Kidney (tissue), 13 donors: ENCODE measurements at regions not wholly inside any gene's neighbourhood (a gene's known extent, or its start where the extent isn't known, plus 50 kb on each side); places are given as distances from the start of the nearest gene placed in this dataset.

Experiments used
- DNase-seq, 5 donors: peaks; one replicate each; pipeline ENCODE4 v3.0.0-alpha.2; 2013 to 2020
- FAIRE-seq: peaks from 2 replicates; lab custom pipeline; 2012; peaks lifted over from hg19 to GRCh38; lab: Jason Lieb, UNC
- H3K27ac ChIP-seq, 2 donors: one replicate each; pipeline ENCODE4 v1.7.0; 2013; ENCODE audit warnings: low read depth in 2 of 2, low read length in 2 of 2, inconsistent platforms in 1 of 2
- H3K27me3 ChIP-seq: one replicate; pipeline ENCODE4 v1.7.1; 2013; ENCODE audit warnings: low read length, inconsistent platforms; ENCODE audit not compliant: control insufficient read depth, insufficient read depth
- H3K36me3 ChIP-seq, 3 donors: one replicate each; pipeline versions ENCODE4 v1.7.0 to v1.7.1; 2013; ENCODE audit warnings: low read length in 3 of 3, control low read depth in 1 of 3, inconsistent platforms in 1 of 3; ENCODE audit not compliant: insufficient read depth in 3 of 3, control insufficient read depth in 2 of 3
- H3K4me1 ChIP-seq, 3 donors: one replicate each; pipeline versions ENCODE4 v1.7.0 to v1.7.1; 2013; ENCODE audit warnings: low read length in 3 of 3, inconsistent platforms in 1 of 3, low read depth in 1 of 3; ENCODE audit not compliant: control insufficient read depth in 2 of 3, insufficient read depth in 2 of 3
- H3K4me3 ChIP-seq, 3 donors: one replicate each; pipeline versions ENCODE4 v1.7.0 to v1.8.1; 2013; ENCODE audit warnings: low read length in 3 of 3, control low read depth in 1 of 3, inconsistent platforms in 1 of 3
- H3K9ac ChIP-seq, 3 donors: one replicate each; pipeline versions ENCODE4 v1.7.0 to v1.7.1; 2013; ENCODE audit warnings: low read length in 3 of 3, control low read depth in 1 of 3, inconsistent platforms in 1 of 3
- H3K9me3 ChIP-seq, 3 donors: one replicate each; pipeline versions ENCODE4 v1.7.0 to v1.7.1; 2013; ENCODE audit warnings: low read length in 3 of 3, control low read depth in 1 of 3, inconsistent platforms in 1 of 3; ENCODE audit not compliant: control insufficient read depth in 2 of 3, insufficient read depth in 1 of 3
- intact Hi-C: fragments of 100-400 bp; cut with DNase I; formaldehyde crosslinking; loops from one replicate; pipeline ENCODE4 v1.11.1; 2022
- TF ChIP-seq, protein P1 (sequence below): IDR thresholded peaks from 3 replicates; pipeline ENCODE4 v1.5.1; 2012; ENCODE audit warnings: mild to moderate bottlenecking, moderate library complexity, borderline replicate concordance; ENCODE audit not compliant: insufficient read depth; ENCODE audit errors: extremely low read depth
- donor health status: control.
- donor health status: control.
- donor health status: control.
- donor health status: control.
- donor health status: control.
- donor health status: DM: yes; HTN: yes; CAD: no.
- donor health status: Normal renal cell carcinoma (clear cell type).

DNA sequence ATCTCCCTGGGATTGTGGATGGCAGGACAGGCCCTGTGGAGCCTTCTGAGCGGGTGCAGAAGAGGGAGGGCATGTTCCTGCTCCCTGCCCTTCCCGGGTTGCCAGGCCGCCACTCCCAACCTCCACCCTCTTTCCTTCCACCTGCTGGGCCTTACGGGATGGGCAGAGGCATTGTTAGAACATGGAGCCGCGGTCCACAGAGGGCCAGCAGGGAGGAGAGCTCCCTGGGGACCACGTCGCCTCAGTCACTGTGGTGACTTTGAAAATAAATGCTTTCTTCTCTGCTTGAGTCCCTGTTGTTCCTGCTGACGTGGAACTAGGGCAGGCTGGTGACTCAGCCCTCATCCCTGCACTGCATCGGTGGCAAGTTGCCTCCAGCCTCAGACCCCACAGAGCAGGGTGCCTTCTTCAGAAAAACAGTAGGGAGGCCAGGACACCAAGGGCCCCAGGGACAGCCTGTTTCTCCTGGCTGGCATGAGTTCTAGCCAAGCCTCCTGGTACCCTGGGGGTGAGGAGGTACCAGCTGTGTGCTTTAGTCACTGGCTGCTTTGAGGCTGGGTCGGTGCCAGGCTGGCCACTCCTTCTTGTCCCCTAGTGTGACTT, 224.9 kb downstream of the SEC14L1 start:
- DNase-seq: peak in 3 of 5 donors; percentile 12 to 94 (median 44)
- intact Hi-C loops: no loop called here
- FAIRE-seq: no peak
- H3K27ac ChIP-seq: peak overlapping the region; percentile 82 to 88
- H3K27me3 ChIP-seq: no peaks in the 10 kb centered on the region
- peak overlapping the region in 1 of 3 donors; percentile 44 for H3K9ac ChIP-seq
- H3K4me1 ChIP-seq: peaks cover 0 to 31% (median 29%) of the 10 kb centered on the region in 3 donors
- TF ChIP-seq, protein P1, sequence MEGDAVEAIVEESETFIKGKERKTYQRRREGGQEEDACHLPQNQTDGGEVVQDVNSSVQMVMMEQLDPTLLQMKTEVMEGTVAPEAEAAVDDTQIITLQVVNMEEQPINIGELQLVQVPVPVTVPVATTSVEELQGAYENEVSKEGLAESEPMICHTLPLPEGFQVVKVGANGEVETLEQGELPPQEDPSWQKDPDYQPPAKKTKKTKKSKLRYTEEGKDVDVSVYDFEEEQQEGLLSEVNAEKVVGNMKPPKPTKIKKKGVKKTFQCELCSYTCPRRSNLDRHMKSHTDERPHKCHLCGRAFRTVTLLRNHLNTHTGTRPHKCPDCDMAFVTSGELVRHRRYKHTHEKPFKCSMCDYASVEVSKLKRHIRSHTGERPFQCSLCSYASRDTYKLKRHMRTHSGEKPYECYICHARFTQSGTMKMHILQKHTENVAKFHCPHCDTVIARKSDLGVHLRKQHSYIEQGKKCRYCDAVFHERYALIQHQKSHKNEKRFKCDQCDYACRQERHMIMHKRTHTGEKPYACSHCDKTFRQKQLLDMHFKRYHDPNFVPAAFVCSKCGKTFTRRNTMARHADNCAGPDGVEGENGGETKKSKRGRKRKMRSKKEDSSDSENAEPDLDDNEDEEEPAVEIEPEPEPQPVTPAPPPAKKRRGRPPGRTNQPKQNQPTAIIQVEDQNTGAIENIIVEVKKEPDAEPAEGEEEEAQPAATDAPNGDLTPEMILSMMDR: no peak
- no peaks in the 10 kb centered on the region for H3K9me3 ChIP-seq
- H3K36me3 ChIP-seq: no peaks in the 10 kb centered on the region
- no peak overlapping the region for H3K4me3 ChIP-seq

DNA sequence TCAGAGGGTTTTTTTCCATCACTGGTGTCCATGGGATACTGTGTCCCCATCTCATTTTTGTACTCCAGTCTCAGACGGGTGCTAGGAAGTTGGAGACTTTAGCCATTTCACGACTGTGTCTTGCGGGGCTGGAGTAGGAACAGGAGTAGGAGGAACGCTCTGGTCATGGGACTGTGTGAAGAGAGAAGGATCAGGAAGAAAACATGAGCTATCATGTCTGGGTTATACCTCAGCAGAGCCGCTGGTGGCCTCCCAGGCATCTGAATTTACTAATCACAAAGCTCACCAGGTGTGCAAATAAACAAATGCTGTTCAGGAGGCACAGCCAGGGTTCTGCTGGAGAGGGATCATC, 225.4 kb downstream of the SEC14L1 start:
- peak overlapping the region; percentile 82 to 88 for H3K27ac ChIP-seq
- no peaks in the 10 kb centered on the region for H3K36me3 ChIP-seq
- no peak overlapping the region for H3K4me3 ChIP-seq
- DNase-seq: no peak
- no peaks in the 10 kb centered on the region for H3K9me3 ChIP-seq
- H3K4me1 ChIP-seq: peaks cover 0 to 35% (median 32%) of the 10 kb centered on the region in 3 donors
- no peak overlapping the region for H3K9ac ChIP-seq
- TF ChIP-seq, protein P1: no peak
- no peaks in the 10 kb centered on the region for H3K27me3 ChIP-seq
- FAIRE-seq: no peak
- intact Hi-C loops: no loop called here

- intact Hi-C loops: no loop called here
- Histone ChIP-seq H3K27ac (peak overlapping the region; percentile 82 to 88), H3K4me1 (peaks cover 0 to 39% (median 37%) of the 10 kb centered on the region in 3 donors), H3K9ac (peak overlapping the region in 1 of 3 donors; percentile 34), H3K4me3 (no peak overlapping the region), H3K36me3 (no peaks in the 10 kb centered on the region), H3K9me3 (no peaks in the 10 kb centered on the region), H3K27me3 (no peaks in the 10 kb centered on the region)
- DNase-seq: peak in 4 of 5 donors; percentile 10 to 78 (median 65)
- TF ChIP-seq, protein P1: no peak
- FAIRE-seq: no peak
Measured at GRCh38 chr17:77366558-77367245, 225.9 kb downstream of the SEC14L1 start.
